ENCODE measurements at regions not wholly inside any gene's neighbourhood (a gene's known extent, or its start where the extent isn't known, plus 50 kb on each side); places are given as distances from the start of the nearest gene placed in this dataset.
A peak's percentile ranks its signal among the peaks of the same experiment; 100 is the strongest.
"Not testable (repeated sequence)": the region's sequence is repeated elsewhere in the genome, so short reads cannot be mapped to it uniquely, and the experiment has no call there.

GRCh38 chr1:29682171-29682918 lies 446.0 kb downstream of the PTPRU start:
- no peaks in the 10 kb centered on the region for H3K9me3 Mint-ChIP-seq
- H3K27me3 Mint-ChIP-seq: peaks cover 50% of the 10 kb centered on the region
- H3K36me3 Mint-ChIP-seq (ENCODE audit: insufficient read depth): no peaks in the 10 kb centered on the region
- no peak overlapping the region for H3K4me3 Mint-ChIP-seq
- ATAC-seq (replicated peaks; ENCODE audit: extremely low read depth, poor library complexity, severe bottlenecking) (no peak), DNase-seq (ENCODE audit: low spot score in 2 of 2) (peak in 1 of 2 donors; percentile 9)
- no peak overlapping the region for H3K27ac Mint-ChIP-seq (ENCODE audit: low read depth)
- H3K4me1 Mint-ChIP-seq: no peaks in the 10 kb centered on the region

- H3K36me3 Mint-ChIP-seq (ENCODE audit: insufficient read depth); DNase-seq (ENCODE audit: low spot score in 2 of 2); H3K27ac Mint-ChIP-seq (ENCODE audit: low read depth); H3K4me1 Mint-ChIP-seq; H3K4me3 Mint-ChIP-seq; H3K9me3 Mint-ChIP-seq; ATAC-seq (replicated peaks; ENCODE audit: extremely low read depth, poor library complexity, severe bottlenecking): not testable (repeated sequence)
- peaks cover 41% of the 10 kb centered on the region for H3K27me3 Mint-ChIP-seq
Measured at GRCh38 chr1:29681416-29681815, 445.1 kb downstream of the PTPRU start.

GRCh38 chr1:29679828-29680558 lies 443.7 kb downstream of the PTPRU start:
- Mint-ChIP-seq H3K9me3 (no peaks in the 10 kb centered on the region), H3K4me3 (no peak overlapping the region), H3K36me3 (ENCODE audit: insufficient read depth) (no peaks in the 10 kb centered on the region), H3K27me3 (peaks cover 26% of the 10 kb centered on the region), H3K27ac (ENCODE audit: low read depth) (no peak overlapping the region), H3K4me1 (no peaks in the 10 kb centered on the region)
- DNase-seq (ENCODE audit: low spot score in 2 of 2): peak in 1 of 2 donors; percentile 3
- no peak for ATAC-seq (replicated peaks; ENCODE audit: extremely low read depth, poor library complexity, severe bottlenecking)

GRCh38 chr1:29679316-29679715 lies 443.0 kb downstream of the PTPRU start:
- DNase-seq (ENCODE audit: low spot score in 2 of 2) (peak in 1 of 2 donors; percentile 5), ATAC-seq (replicated peaks; ENCODE audit: extremely low read depth, poor library complexity, severe bottlenecking) (no peak)
- H3K27me3 Mint-ChIP-seq: peaks cover 21% of the 10 kb centered on the region
- no peak overlapping the region for H3K27ac Mint-ChIP-seq (ENCODE audit: low read depth)
- H3K9me3 Mint-ChIP-seq: no peaks in the 10 kb centered on the region
- H3K4me3 Mint-ChIP-seq: no peak overlapping the region
- no peaks in the 10 kb centered on the region for H3K36me3 Mint-ChIP-seq (ENCODE audit: insufficient read depth)
- H3K4me1 Mint-ChIP-seq: no peaks in the 10 kb centered on the region

- ATAC-seq (replicated peaks; ENCODE audit: extremely low read depth, poor library complexity, severe bottlenecking): no peak
- DNase-seq (ENCODE audit: low spot score in 2 of 2): peak in 1 of 2 donors; percentile 8
- no peak overlapping the region for H3K4me3 Mint-ChIP-seq
- H3K27me3 Mint-ChIP-seq: peaks cover 23% of the 10 kb centered on the region
- H3K27ac Mint-ChIP-seq (ENCODE audit: low read depth): no peak overlapping the region
- no peaks in the 10 kb centered on the region for H3K36me3 Mint-ChIP-seq (ENCODE audit: insufficient read depth)
- no peaks in the 10 kb centered on the region for H3K4me1 Mint-ChIP-seq
- H3K9me3 Mint-ChIP-seq: no peaks in the 10 kb centered on the region
Measured at GRCh38 chr1:29677028-29678024, 441.0 kb downstream of the PTPRU start.

GRCh38 chr1:29676496-29676895 lies 440.2 kb downstream of the PTPRU start:
- H3K4me1 Mint-ChIP-seq: no peaks in the 10 kb centered on the region
- H3K9me3 Mint-ChIP-seq: no peaks in the 10 kb centered on the region
- H3K27me3 Mint-ChIP-seq: peaks cover 28% of the 10 kb centered on the region
- ATAC-seq (replicated peaks; ENCODE audit: extremely low read depth, poor library complexity, severe bottlenecking) (no peak), DNase-seq (ENCODE audit: low spot score in 2 of 2) (peak in 1 of 2 donors; percentile 9)
- H3K36me3 Mint-ChIP-seq (ENCODE audit: insufficient read depth): no peaks in the 10 kb centered on the region
- H3K27ac Mint-ChIP-seq (ENCODE audit: low read depth): no peak overlapping the region
- H3K4me3 Mint-ChIP-seq: no peak overlapping the region

- peaks cover 20% of the 10 kb centered on the region for H3K27me3 Mint-ChIP-seq
- H3K4me3 Mint-ChIP-seq: no peak overlapping the region
- no peak for ATAC-seq (replicated peaks; ENCODE audit: extremely low read depth, poor library complexity, severe bottlenecking)
- H3K9me3 Mint-ChIP-seq: no peaks in the 10 kb centered on the region
- no peaks in the 10 kb centered on the region for H3K36me3 Mint-ChIP-seq (ENCODE audit: insufficient read depth)
- H3K27ac Mint-ChIP-seq (ENCODE audit: low read depth): no peak overlapping the region
- DNase-seq (ENCODE audit: low spot score in 2 of 2): peak; percentile 6 to 8
- no peaks in the 10 kb centered on the region for H3K4me1 Mint-ChIP-seq
Measured at GRCh38 chr1:29675481-29676263, 439.4 kb downstream of the PTPRU start.

GRCh38 chr1:29674627-29675326 lies 438.5 kb downstream of the PTPRU start:
- Mint-ChIP-seq H3K27me3 (peaks cover 19% of the 10 kb centered on the region), H3K9me3 (no peaks in the 10 kb centered on the region)
- DNase-seq (ENCODE audit: low spot score in 2 of 2): peak; percentile 3 to 9

GRCh38 chr1:29673669-29674626 lies 437.6 kb downstream of the PTPRU start:
- ATAC-seq (replicated peaks; ENCODE audit: extremely low read depth, poor library complexity, severe bottlenecking) (no peak), DNase-seq (ENCODE audit: low spot score in 2 of 2) (peak; percentile 4 to 5)
- Mint-ChIP-seq H3K4me3 (no peak overlapping the region), H3K27ac (ENCODE audit: low read depth) (no peak overlapping the region), H3K27me3 (peaks cover 19% of the 10 kb centered on the region), H3K36me3 (ENCODE audit: insufficient read depth) (no peaks in the 10 kb centered on the region), H3K4me1 (no peaks in the 10 kb centered on the region), H3K9me3 (no peaks in the 10 kb centered on the region)

More at GRCh38 chr1:29674627-29675326, 438.5 kb downstream of the PTPRU start:
- ATAC-seq (replicated peaks; ENCODE audit: extremely low read depth, poor library complexity, severe bottlenecking): no peak
- no peaks in the 10 kb centered on the region for H3K36me3 Mint-ChIP-seq (ENCODE audit: insufficient read depth)
- no peak overlapping the region for H3K27ac Mint-ChIP-seq (ENCODE audit: low read depth)
- no peaks in the 10 kb centered on the region for H3K4me1 Mint-ChIP-seq
- no peak overlapping the region for H3K4me3 Mint-ChIP-seq

- H3K4me3 Mint-ChIP-seq: no peak overlapping the region
- no peak overlapping the region for H3K27ac Mint-ChIP-seq (ENCODE audit: low read depth)
- H3K9me3 Mint-ChIP-seq: no peaks in the 10 kb centered on the region
- H3K36me3 Mint-ChIP-seq (ENCODE audit: insufficient read depth): no peaks in the 10 kb centered on the region
- DNase-seq (ENCODE audit: low spot score in 2 of 2) (peak in 1 of 2 donors; percentile 12), ATAC-seq (replicated peaks; ENCODE audit: extremely low read depth, poor library complexity, severe bottlenecking) (no peak)
- no peaks in the 10 kb centered on the region for H3K4me1 Mint-ChIP-seq
- peaks cover 18% of the 10 kb centered on the region for H3K27me3 Mint-ChIP-seq
Measured at GRCh38 chr1:29673228-29673500, 436.8 kb downstream of the PTPRU start.
